ENCODE measurements at regions not wholly inside any gene's neighbourhood (a gene's known extent, or its start where the extent isn't known, plus 50 kb on each side); places are given as distances from the start of the nearest gene placed in this dataset.

GRCh38 chr17:71636644-71637043 lies 484.2 kb upstream of the SOX9 start:
- TF ChIP-seq CTCF (IDR thresholded peaks at IDR 0.05; ENCODE audit: insufficient read depth, low read length) (no peak), REST (IDR thresholded peaks at IDR 0.05; ENCODE audit: insufficient replicate concordance, low read depth) (no peak), POLR2AphosphoS5 (IDR thresholded peaks at IDR 0.05; ENCODE audit: low read depth) (no peak)

Data from HL-60 (cell line).